Amniotic stem cell (primary cell): ENCODE measurements at regions not wholly inside any gene's neighbourhood (a gene's known extent, or its start where the extent isn't known, plus 50 kb on each side); places are given as distances from the start of the nearest gene placed in this dataset.
A peak's percentile ranks its signal among the peaks of the same experiment; 100 is the strongest.

ENCODE experiments used
- DNase-seq: peaks from one replicate; lab custom pipeline; 2025; lab: John Stamatoyannopoulos, UW

- no peak for DNase-seq
Measured at GRCh38 chr3:23644099-23644498, 161.7 kb upstream of the UBE2E1 start.

- DNase-seq: no peak
Measured at GRCh38 chr3:23644676-23645075, 161.1 kb upstream of the UBE2E1 start.

GRCh38 chr3:23645533-23646183 lies 160.1 kb upstream of the UBE2E1 start:
- no peak for DNase-seq

- no peak for DNase-seq
Measured at GRCh38 chr3:23646184-23646920, 159.4 kb upstream of the UBE2E1 start.

DNA sequence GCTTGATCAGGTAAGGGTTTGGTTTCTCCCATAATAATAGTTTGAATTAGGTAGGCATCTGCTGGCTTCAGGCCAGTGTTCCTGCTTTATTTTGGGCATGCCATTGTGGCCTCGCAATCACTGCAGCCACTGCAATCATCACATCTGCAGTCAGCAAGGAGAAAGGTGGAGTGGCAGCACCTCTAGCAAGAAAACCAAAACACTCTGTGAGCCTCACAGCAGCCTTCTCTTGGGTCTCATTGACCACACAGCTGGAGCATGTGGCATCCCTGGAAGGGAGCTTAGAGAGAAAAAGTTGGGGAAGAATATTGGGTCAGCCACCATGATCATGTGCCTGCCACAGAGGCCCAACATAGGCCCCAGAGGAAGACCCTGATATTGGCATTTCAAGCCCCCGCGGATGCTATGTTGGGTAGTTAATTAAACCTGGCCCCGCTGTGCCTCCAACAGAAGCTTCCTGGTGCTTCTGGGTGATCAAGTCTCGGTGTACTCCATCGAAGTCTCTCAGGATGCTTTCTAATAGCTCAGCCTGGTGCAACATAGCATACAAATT lies 158.0 kb upstream of the UBE2E1 start:
- DNase-seq: no peak

- DNase-seq: no peak
Measured at GRCh38 chr3:23648326-23648995, 157.3 kb upstream of the UBE2E1 start.

GRCh38 chr3:23648996-23649395 lies 156.8 kb upstream of the UBE2E1 start:
- no peak for DNase-seq

DNA sequence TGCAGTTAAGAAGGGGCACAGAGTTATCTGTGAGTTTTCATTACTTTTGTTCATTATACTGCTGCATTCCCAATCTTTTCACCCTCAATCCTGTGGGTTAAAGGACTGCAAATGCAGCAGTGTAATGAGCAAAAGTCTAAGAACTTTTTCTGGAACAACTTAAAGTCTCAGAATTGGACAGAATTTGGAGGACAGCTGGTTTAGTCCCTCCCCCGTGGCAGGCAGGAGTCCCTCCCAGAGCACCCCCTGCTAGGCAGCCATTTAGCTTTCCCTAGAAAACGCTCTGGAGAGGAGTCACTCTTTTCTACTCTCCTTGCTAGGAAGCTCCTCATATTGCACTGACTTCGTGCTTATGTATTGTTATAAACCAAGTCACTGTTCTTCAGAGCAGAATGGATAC lies 156.3 kb upstream of the UBE2E1 start:
- no peak for DNase-seq

DNA sequence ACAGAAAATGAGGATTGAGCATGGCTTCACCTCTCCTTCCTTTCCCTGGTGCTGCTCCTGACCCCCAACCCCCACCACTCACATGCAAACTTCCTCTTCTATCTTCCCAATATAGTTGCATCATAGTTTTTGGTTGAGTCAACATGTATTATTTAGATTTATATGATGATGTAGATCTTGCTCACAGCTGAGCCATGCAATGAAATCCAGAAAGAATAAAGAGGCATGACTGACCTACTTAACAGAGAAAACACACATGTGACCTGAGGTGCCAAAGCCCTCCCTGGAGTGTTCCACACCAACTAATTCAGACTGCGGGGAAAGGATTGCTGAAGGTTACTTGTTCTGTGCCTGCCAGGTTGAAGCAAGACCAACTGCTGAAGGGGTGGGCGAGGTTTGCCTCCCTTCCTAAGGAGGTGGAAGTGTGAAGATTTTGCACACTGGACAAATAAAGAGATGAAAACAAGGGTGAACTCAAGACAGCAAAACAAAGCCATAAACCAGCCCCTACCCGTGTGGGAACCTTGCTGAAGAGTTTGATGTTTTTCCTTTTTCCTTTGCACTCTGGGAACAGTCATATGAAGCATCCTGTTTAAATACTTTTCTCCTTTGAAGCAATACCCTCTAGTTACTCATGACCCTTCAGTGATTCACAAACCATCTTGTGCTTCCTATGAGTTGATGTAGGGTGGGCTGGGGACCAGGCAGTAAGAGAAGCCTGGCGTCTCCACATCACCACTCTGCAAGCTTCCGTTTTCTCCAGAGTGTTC lies 155.2 kb upstream of the UBE2E1 start:
- DNase-seq: peak; percentile 30

GRCh38 chr3:23653647-23654525 lies 151.9 kb upstream of the UBE2E1 start:
- no peak for DNase-seq

DNA sequence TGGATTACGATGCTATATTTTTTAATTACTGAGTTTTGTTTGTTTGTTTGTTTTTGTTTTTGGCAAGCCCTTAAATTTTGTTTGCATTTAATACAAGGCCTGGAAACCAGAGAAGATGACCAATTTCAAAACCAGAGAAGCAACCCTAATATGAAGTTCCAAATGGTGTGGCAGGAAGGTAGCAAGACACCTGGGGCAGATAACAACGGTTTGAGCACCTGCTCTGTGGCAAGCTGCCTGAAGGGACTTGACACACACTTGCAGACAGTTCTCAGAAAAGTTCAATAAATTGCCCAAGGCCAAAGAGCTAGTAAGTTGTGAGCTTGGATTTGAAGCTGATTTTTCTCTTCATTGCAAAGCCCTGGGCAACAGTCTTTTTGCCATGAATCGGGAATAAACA lies 151.2 kb upstream of the UBE2E1 start:
- no peak for DNase-seq

DNA sequence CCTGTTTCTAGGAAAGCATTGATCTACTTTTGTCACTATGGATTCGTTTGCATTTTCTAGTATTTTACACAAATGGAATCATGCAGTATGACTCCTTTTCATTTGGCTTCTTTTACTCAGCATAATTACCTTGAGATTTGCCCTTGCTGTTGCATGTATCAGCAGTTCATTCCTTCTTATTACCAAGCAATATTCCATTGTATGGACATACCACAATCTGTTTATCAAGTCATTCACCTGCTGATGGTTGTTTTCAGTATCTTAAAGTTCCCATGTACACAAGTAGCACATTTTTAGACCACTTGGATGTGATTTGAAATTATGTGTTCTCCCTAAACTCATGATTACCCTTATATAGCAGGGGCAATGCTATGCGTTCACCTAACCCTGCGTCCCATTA lies 150.0 kb upstream of the UBE2E1 start:
- DNase-seq: no peak

GRCh38 chr3:23656199-23656598 lies 149.6 kb upstream of the UBE2E1 start:
- no peak for DNase-seq

- DNase-seq: no peak
Measured at GRCh38 chr3:23656821-23657220, 148.9 kb upstream of the UBE2E1 start.

- DNase-seq: no peak
Measured at GRCh38 chr3:23657647-23658046, 148.1 kb upstream of the UBE2E1 start.

GRCh38 chr3:23659274-23659673 lies 146.5 kb upstream of the UBE2E1 start:
- DNase-seq: no peak

- no peak for DNase-seq
Measured at GRCh38 chr3:23659840-23660430, 145.8 kb upstream of the UBE2E1 start.

- no peak for DNase-seq
Measured at GRCh38 chr3:23662079-23662617, 143.6 kb upstream of the UBE2E1 start.

DNA sequence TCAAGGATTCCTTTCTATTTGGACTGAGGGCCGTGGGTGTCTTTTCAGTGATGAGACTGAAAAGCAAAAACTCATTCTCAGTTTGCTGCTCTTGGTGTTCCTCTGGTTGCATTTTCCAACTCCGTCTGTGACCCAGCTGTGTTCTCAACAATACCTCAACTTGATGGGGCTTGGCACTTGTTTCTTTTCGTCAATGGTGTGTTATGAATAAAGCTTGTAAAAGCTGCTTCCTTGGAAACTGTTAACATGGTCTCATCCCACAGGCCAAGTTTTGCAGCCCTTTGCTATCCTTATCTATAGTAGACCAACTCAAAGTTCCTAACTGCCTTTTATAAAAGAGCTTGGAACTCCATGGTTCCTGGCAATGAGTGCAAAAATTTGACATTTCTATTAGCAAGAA lies 142.5 kb upstream of the UBE2E1 start:
- no peak for DNase-seq

GRCh38 chr3:23663661-23664186 lies 142.0 kb upstream of the UBE2E1 start:
- DNase-seq: no peak
